VCaP (cell line): ENCODE measurements at regions not wholly inside any gene's neighbourhood (a gene's known extent, or its start where the extent isn't known, plus 50 kb on each side); places are given as distances from the start of the nearest gene placed in this dataset.

Experiments
- H3K27ac ChIP-seq: fragments of 450-650 bp; 2 replicates; pipeline ENCODE4 v1.5.1; 2017
- TF ChIP-seq, protein P1 (sequence below): fragments of 450-650 bp; conservative IDR thresholded peaks from 2 replicates; pipeline ENCODE4 v1.5.1; 2017; ENCODE audit warnings: mild to moderate bottlenecking, moderate library complexity

DNA sequence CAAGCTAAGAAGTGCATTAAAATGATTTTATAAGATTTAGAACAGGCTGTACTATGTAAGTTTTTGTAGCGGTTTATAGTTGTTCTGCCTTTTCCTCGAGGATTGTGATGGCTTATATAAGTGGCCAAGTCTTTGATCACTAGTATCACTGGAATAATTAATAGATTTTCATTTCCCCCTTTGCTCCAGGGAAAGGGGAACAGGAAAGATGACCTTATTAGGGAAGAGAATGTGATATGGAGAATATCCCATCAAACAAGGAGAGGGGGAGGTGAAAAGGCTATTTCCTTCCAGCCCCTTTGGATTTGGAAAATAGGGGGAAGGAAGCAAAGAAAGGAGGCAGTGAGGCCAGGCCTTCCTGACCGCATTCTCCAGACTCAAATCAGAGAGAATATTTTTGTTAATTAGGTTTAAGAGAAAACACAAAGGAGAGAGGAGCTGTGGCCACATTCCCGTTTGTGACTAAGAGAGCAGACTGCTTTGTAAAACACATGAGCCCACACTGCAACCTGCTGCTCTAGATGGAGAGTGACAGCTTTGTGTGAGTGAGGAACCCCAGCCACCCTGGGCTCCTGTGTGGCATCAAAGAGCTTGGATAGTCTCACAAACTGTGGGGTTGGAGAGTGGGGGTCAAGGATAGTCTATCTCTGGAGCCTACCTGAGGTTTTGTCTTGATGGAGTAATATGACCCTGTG lies 359.5 kb downstream of the DTWD2 start:
- no peak overlapping the region for H3K27ac ChIP-seq
- TF ChIP-seq, protein P1, sequence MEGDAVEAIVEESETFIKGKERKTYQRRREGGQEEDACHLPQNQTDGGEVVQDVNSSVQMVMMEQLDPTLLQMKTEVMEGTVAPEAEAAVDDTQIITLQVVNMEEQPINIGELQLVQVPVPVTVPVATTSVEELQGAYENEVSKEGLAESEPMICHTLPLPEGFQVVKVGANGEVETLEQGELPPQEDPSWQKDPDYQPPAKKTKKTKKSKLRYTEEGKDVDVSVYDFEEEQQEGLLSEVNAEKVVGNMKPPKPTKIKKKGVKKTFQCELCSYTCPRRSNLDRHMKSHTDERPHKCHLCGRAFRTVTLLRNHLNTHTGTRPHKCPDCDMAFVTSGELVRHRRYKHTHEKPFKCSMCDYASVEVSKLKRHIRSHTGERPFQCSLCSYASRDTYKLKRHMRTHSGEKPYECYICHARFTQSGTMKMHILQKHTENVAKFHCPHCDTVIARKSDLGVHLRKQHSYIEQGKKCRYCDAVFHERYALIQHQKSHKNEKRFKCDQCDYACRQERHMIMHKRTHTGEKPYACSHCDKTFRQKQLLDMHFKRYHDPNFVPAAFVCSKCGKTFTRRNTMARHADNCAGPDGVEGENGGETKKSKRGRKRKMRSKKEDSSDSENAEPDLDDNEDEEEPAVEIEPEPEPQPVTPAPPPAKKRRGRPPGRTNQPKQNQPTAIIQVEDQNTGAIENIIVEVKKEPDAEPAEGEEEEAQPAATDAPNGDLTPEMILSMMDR: no peak

DNA sequence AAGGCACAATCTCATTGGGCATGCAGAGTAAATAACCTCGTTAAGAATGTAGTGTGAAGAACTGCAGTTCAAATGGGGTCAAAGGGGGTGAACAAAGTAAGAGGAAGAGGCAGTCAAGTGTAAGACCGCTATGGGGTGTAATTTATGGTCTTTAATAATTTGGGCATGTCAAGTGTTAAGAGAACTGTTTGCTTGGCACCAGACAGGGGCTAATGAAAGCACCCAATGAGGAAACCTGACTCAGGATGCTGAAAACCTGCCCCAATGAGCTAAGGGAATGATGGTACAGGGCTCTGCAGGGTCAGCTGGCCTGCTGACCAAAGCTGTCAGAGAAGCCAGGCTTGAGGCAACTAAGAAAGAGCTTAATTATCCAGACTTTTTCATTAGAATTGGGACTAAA lies 368.1 kb downstream of the DTWD2 start:
- TF ChIP-seq, protein P1: no peak
- no peak overlapping the region for H3K27ac ChIP-seq

DNA sequence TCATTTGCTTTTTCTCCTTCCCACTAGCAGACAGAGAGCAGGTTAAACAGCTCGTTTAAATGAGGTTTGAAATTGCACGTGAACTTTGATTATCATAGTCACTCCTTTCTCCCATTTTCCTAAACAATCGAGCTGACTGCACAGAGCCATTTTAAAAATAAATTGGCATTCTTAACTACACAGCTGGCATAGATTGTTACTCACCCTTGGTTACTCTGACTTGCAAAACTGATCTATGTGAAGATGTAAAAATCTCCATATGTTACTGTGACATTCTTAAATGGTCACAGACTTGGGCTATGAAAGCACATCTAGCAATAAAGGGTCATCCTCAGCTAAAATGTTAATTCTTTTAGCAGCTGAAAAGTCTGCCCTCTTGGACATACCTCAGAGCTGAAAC lies 368.5 kb downstream of the DTWD2 start:
- TF ChIP-seq, protein P1: no peak
- H3K27ac ChIP-seq: no peak overlapping the region

DNA sequence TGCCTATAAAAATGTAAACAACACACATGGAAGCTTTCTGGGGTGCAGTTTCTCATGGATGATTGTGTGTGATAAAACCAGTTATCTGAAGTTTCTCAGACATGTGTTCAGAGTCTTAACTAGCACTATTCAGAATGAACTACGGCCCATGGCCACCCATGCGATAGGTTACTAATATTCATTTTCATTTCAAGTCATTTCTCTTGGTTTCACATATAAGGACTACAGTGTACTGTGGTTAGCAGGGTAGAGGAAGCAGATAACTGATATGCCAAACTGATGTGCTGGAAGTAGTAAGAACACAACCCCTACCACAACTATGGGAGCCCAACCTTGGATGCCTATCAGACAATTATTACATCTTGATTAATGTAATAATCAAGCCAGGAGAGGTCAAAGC lies 372.1 kb downstream of the DTWD2 start:
- no peak overlapping the region for H3K27ac ChIP-seq
- TF ChIP-seq, protein P1: no peak

DNA sequence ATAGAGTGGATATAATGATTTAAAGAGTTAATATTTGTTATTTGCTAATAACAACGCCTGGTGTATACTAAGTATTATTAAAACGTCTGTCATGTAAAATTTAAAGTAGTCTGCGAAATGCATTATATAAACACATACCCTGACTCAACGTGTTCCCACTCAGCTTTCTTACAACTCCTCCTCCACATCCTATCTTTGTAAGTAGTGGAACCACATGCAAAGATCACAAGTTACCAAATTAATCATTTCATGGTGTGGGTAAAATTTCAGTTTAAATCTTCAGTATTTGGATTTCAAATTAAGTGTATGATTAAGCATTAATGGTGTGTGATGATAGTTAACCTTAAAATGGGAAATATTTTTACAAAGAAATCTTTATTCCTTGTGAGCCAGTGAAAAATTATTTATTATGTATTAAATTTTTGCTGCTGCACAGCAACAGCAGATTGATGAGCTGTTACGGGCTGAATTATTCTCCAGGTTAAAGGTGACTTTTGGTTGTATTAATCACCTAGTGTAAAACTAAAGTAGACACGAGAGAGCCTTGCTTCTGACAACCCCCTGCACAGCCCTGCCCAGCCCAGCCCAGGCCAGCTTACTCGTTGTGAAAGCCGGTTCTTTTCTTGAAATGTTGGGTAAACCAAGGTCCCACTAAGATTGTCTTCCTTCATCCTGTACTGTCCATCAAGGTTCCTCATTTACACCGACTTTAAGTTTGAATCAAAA lies 373.5 kb downstream of the DTWD2 start:
- TF ChIP-seq, protein P1: no peak

DNA sequence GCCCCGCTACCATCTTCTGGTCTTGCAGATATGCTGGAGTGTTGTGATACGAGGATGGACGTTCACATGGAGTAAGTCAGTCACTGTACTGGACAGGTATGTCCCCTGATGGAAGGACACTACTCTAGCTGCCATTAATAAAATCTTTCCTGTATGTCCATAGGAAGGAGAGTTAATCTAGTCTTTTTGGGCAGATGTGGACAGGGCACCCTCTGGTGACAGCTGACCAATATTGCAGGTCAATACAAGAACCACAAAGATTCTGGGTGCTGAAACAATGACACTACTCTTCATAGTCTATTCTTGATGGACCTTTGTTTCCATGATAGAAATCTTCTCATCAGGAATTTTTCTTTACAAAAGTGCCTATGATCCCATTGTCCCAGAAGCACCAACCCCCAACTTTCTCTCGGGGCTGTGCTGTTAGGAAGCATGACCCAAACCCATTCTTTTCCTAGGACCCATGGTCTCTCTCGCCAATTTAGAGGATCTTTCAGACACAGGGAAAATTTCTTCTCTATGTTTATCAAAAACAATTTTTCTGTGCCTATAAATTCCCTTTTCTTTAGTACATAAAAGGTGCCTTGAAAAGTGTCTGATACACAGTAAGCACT lies 376.9 kb downstream of the DTWD2 start:
- no peak overlapping the region for H3K27ac ChIP-seq
- TF ChIP-seq, protein P1: peak; percentile 88

More for the DNA sequence above, 373.5 kb downstream of the DTWD2 start:
- H3K27ac ChIP-seq: no peak overlapping the region

DNA sequence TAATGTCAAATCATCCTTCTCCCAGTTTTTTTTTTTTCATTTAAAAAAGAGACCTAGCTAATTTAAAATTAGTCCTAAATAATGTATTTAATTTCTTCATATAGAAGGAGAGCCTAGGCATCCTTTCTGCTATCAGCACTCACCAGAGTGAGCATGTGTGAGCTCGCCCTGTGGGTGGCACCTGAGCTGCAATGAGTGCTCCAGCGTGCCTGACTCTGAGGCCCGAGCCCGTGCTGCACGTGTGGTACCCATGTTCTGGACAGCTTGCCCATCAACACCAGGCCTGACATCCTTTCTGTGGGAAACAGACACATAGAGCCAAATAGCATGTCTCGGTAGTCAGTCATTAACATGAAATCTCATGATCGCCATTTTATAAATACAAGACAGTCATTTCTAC lies 381.4 kb downstream of the DTWD2 start:
- TF ChIP-seq, protein P1: no peak
- H3K27ac ChIP-seq: no peak overlapping the region
